K562 (cell line): ENCODE measurements at regions not wholly inside any gene's neighbourhood (a gene's known extent, or its start where the extent isn't known, plus 50 kb on each side); places are given as distances from the start of the nearest gene placed in this dataset.

ENCODE experiments used
- DDX20 ChIP-seq: fragments of 450-650 bp; IDR thresholded peaks from 2 replicates; pipeline ENCODE4 v1.6.1; 2016; ENCODE audit warnings: missing genetic modification characterization, low read depth, mild to moderate bottlenecking, missing compliant biosample characterization, moderate library complexity
- DIDO1 ChIP-seq: fragments of 450-650 bp; IDR thresholded peaks from 2 replicates; pipeline ENCODE4 v1.6.1; 2016; ENCODE audit warnings: low read depth, missing biosample characterization, missing genetic modification characterization
- DNMT1 ChIP-seq: fragments of 450-650 bp; IDR thresholded peaks from 2 replicates; pipeline ENCODE4 v1.6.1; 2016; ENCODE audit warnings: antibody characterized with exemption, mild to moderate bottlenecking
- E2F3 ChIP-seq: fragments of 250-450 bp; sonication (Bioruptor Pico); IDR thresholded peaks from 2 replicates; pipeline ENCODE4 v1.4.0; 2020; ENCODE audit warnings: mild to moderate bottlenecking
- ELF1 ChIP-seq: fragments of 200-800 bp; sonication (Bioruptor generic); IDR thresholded peaks from 2 replicates; pipeline ENCODE4 v1.6.1; 2016; ENCODE audit warnings: missing genetic modification characterization, missing compliant biosample characterization
- ELF2 ChIP-seq: fragments of 250-450 bp; sonication (Bioruptor Pico); IDR thresholded peaks from 2 replicates; pipeline ENCODE4 v1.5.0; 2021; ENCODE audit warnings: mild to moderate bottlenecking
- ESRRB ChIP-seq: fragments of 250-450 bp; sonication (Bioruptor Pico); IDR thresholded peaks from 2 replicates; pipeline ENCODE4 v1.5.0; 2020; ENCODE audit warnings: mild to moderate bottlenecking, moderate library complexity, borderline replicate concordance
- HDAC2 ChIP-seq: fragments of 450-650 bp; IDR thresholded peaks from 2 replicates; pipeline ENCODE4 v1.6.1; 2016; ENCODE audit warnings: mild to moderate bottlenecking
- IRF2 ChIP-seq: sonication (generic); formaldehyde crosslinking; IDR thresholded peaks from 2 replicates; pipeline ENCODE4 v1.8.1; 2022; ENCODE audit warnings: mild to moderate bottlenecking, missing genetic modification reagents
- KLF10 ChIP-seq: fragments of 250-450 bp; sonication (Bioruptor Pico); IDR thresholded peaks from 2 replicates; pipeline ENCODE4 v1.6.1; 2021; ENCODE audit warnings: matching md5 sums
- NBN ChIP-seq: fragments of 450-650 bp; IDR thresholded peaks from 2 replicates; pipeline ENCODE4 v1.6.1; 2016; ENCODE audit warnings: low read depth, mild to moderate bottlenecking
- NFXL1 ChIP-seq: fragments of 450-650 bp; formaldehyde crosslinking; IDR thresholded peaks from 2 replicates; pipeline ENCODE4 v1.4.0; 2021; ENCODE audit warnings: mild to moderate bottlenecking
- NR2F6 ChIP-seq: fragments of 450-650 bp; formaldehyde crosslinking; IDR thresholded peaks from 2 replicates; pipeline ENCODE4 v1.4.0; 2020; ENCODE audit warnings: mild to moderate bottlenecking
- PTBP1 ChIP-seq: fragments of 200-400 bp; formaldehyde crosslinking; IDR thresholded peaks from 2 replicates; pipeline ENCODE4 v1.6.1; 2017; ENCODE audit warnings: low read depth, low read length
- RBM34 ChIP-seq: fragments of 200-400 bp; formaldehyde crosslinking; IDR thresholded peaks from 2 replicates; pipeline ENCODE4 v1.6.1; 2018; ENCODE audit warnings: low read length, borderline replicate concordance; ENCODE audit not compliant: insufficient read depth
- SMARCE1 ChIP-seq: fragments of 450-650 bp; IDR thresholded peaks from 2 replicates; pipeline ENCODE4 v1.7.1; 2016; ENCODE audit warnings: mild to moderate bottlenecking
- SPI1 ChIP-seq: IDR thresholded peaks from 2 replicates; pipeline ENCODE4 v1.6.1; 2011; ENCODE audit warnings: low read depth, low read length, control low read depth, borderline replicate concordance
- U2AF2 ChIP-seq: fragments of 200-400 bp; formaldehyde crosslinking; optimal IDR thresholded peaks from 2 replicates; pipeline ENCODE3; 2017; ENCODE audit warnings: low read depth, mild to moderate bottlenecking, low read length
- ZFPM2 ChIP-seq: fragments of 250-450 bp; sonication (Bioruptor Pico); IDR thresholded peaks from 2 replicates; pipeline ENCODE4 v1.5.1; 2022; ENCODE audit warnings: mild to moderate bottlenecking
- ZNF347 ChIP-seq: fragments of 450-650 bp; formaldehyde crosslinking; IDR thresholded peaks from 2 replicates; pipeline ENCODE4 v1.4.0; 2020; ENCODE audit warnings: low read depth, mild to moderate bottlenecking, moderate library complexity
- ZNF589 ChIP-seq: fragments of 200-800 bp; sonication (Bioruptor generic); IDR thresholded peaks from 2 replicates; pipeline ENCODE4 v1.6.1; 2016; ENCODE audit warnings: low read depth, missing genetic modification characterization, missing compliant biosample characterization
- ZNF695 ChIP-seq: fragments of 450-650 bp; formaldehyde crosslinking; IDR thresholded peaks from 2 replicates; pipeline ENCODE4 v1.4.0; 2020; ENCODE audit warnings: mild to moderate bottlenecking, moderate library complexity
- ZNF766 ChIP-seq: fragments of 200-800 bp; sonication (Bioruptor generic); conservative IDR thresholded peaks from 2 replicates; pipeline ENCODE4 v1.6.1; 2016; ENCODE audit warnings: missing genetic modification characterization, missing compliant biosample characterization
- TF ChIP-seq, protein P1 (sequence below): fragments of 150-350 bp; IDR thresholded peaks from 2 replicates; pipeline ENCODE4 v1.6.1; 2014; ENCODE audit warnings: low read depth, mild to moderate bottlenecking, low read length, borderline replicate concordance
- TF ChIP-seq, protein P2 (sequence below): fragments of 450-650 bp; IDR thresholded peaks from 2 replicates; pipeline ENCODE4 v1.6.1; 2014; ENCODE audit warnings: low read depth, mild to moderate bottlenecking, moderate library complexity, borderline replicate concordance
- TF ChIP-seq, protein P3 (sequence below), 2 experiments: fragments of 450-650 bp; conservative IDR thresholded peaks; 2 replicates each; pipeline ENCODE4 v1.6.1; 2017; ENCODE audit warnings: mild to moderate bottlenecking in 2 of 2, moderate library complexity in 2 of 2

DNA sequence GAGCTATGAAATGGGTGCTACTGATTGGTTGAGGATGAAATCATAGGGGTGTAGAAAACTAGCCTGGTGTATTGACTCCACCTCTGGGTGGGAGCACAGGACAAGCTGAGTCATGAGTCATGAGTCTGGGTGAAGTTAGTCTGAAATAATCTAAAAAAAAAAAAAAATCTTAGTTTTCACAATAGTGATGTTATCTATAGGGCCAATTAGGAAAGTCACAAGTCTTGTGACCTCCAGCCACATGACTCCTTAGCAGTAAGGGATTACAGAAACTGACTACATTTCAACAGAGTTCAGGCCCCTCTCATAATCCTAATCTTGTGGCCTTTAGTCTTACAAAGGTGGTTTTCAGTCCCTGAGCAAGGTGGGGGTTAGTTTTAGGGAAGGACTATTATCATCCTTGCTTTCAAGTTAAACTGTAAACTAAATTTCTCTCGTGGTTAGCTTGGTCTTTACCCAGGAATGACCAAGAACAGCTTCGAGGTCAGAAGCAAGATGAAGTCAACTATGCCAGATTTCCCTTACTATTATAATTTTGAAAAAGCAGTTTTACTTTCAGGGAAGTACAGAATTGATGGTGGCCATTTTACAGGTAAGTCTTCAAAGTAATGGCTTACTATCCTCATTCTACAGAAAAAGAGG, 338.0 kb upstream of the GYPC start (continued):
- TF ChIP-seq, protein P1, sequence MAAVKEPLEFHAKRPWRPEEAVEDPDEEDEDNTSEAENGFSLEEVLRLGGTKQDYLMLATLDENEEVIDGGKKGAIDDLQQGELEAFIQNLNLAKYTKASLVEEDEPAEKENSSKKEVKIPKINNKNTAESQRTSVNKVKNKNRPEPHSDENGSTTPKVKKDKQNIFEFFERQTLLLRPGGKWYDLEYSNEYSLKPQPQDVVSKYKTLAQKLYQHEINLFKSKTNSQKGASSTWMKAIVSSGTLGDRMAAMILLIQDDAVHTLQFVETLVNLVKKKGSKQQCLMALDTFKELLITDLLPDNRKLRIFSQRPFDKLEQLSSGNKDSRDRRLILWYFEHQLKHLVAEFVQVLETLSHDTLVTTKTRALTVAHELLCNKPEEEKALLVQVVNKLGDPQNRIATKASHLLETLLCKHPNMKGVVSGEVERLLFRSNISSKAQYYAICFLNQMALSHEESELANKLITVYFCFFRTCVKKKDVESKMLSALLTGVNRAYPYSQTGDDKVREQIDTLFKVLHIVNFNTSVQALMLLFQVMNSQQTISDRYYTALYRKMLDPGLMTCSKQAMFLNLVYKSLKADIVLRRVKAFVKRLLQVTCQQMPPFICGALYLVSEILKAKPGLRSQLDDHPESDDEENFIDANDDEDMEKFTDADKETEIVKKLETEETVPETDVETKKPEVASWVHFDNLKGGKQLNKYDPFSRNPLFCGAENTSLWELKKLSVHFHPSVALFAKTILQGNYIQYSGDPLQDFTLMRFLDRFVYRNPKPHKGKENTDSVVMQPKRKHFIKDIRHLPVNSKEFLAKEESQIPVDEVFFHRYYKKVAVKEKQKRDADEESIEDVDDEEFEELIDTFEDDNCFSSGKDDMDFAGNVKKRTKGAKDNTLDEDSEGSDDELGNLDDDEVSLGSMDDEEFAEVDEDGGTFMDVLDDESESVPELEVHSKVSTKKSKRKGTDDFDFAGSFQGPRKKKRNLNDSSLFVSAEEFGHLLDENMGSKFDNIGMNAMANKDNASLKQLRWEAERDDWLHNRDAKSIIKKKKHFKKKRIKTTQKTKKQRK: no peak
- TF ChIP-seq PTBP1: no peak
- TF ChIP-seq DNMT1: no peak
- no peak for TF ChIP-seq IRF2
- TF ChIP-seq ELF1 (tag): no peak
- no peak for TF ChIP-seq NFXL1
- TF ChIP-seq U2AF2: no peak
- TF ChIP-seq ZNF347 (CRISPR knock-in tag): no peak
- no peak for TF ChIP-seq RBM34
- TF ChIP-seq DIDO1: no peak
- 0 out of 2 replicates have a peak, but pooled peaks have one; percentile 19 for TF ChIP-seq SMARCE1
- no peak for TF ChIP-seq ESRRB (CRISPR knock-in tag)
- no peak for TF ChIP-seq NBN
- TF ChIP-seq, protein P2, sequence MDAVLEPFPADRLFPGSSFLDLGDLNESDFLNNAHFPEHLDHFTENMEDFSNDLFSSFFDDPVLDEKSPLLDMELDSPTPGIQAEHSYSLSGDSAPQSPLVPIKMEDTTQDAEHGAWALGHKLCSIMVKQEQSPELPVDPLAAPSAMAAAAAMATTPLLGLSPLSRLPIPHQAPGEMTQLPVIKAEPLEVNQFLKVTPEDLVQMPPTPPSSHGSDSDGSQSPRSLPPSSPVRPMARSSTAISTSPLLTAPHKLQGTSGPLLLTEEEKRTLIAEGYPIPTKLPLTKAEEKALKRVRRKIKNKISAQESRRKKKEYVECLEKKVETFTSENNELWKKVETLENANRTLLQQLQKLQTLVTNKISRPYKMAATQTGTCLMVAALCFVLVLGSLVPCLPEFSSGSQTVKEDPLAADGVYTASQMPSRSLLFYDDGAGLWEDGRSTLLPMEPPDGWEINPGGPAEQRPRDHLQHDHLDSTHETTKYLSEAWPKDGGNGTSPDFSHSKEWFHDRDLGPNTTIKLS: no peak
- TF ChIP-seq ZNF589 (CRISPR knock-in tag): peak; percentile 63; the same call in 1 of the 2 replicates
- TF ChIP-seq HDAC2: no peak
- TF ChIP-seq ZNF766 (CRISPR knock-in tag): no peak
- no peak for TF ChIP-seq ZNF695
- no peak for TF ChIP-seq E2F3 (CRISPR knock-in tag)
- TF ChIP-seq KLF10 (CRISPR knock-in tag): no peak
- TF ChIP-seq SPI1: no peak
- TF ChIP-seq, protein P3, sequence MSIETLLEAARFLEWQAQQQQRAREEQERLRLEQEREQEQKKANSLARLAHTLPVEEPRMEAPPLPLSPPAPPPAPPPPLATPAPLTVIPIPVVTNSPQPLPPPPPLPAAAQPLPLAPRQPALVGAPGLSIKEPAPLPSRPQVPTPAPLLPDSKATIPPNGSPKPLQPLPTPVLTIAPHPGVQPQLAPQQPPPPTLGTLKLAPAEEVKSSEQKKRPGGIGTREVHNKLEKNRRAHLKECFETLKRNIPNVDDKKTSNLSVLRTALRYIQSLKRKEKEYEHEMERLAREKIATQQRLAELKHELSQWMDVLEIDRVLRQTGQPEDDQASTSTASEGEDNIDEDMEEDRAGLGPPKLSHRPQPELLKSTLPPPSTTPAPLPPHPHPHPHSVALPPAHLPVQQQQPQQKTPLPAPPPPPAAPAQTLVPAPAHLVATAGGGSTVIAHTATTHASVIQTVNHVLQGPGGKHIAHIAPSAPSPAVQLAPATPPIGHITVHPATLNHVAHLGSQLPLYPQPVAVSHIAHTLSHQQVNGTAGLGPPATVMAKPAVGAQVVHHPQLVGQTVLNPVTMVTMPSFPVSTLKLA (conservative IDR thresholded peaks at IDR 0.05): no peak
- no peak for TF ChIP-seq NR2F6 (CRISPR knock-in tag)
- no peak for TF ChIP-seq ZFPM2 (CRISPR knock-in tag)
- peak; percentile 49; the same call in 1 of the 2 replicates for TF ChIP-seq DDX20 (tag)
- no peak for TF ChIP-seq ELF2
